Adrenal gland (tissue), 9 donors: ENCODE measurements at regions not wholly inside any gene's neighbourhood (a gene's known extent, or its start where the extent isn't known, plus 50 kb on each side); places are given as distances from the start of the nearest gene placed in this dataset.

Experiments
- DNase-seq, 7 donors: peaks; one replicate each; pipeline ENCODE4 v3.0.0-alpha.2; 2019 to 2020
- H3K27ac ChIP-seq, 5 donors: fragments of 200-600 bp; sonication (generic) in 4 of 5; 1 replicate in 3 of 5; 2 replicates in 2 of 5; pipeline versions ENCODE4 v1.5.1 to v1.8.0; 2016 to 2020; ENCODE audit warnings: mild to moderate bottlenecking in 1 of 5
- H3K27me3 ChIP-seq: fragments of 200-600 bp; 2 replicates; pipeline ENCODE4 v1.8.0; 2021
- H3K36me3 ChIP-seq, 2 donors: fragments of 200-600 bp; replicated peaks in 1 of 2; 1 replicate in 1 of 2; 2 replicates in 1 of 2; pipeline versions ENCODE4 v1.5.1 to v1.8.0; 2018 to 2022
- H3K4me1 ChIP-seq, 2 donors: fragments of 200-600 bp; replicated peaks in 1 of 2; 1 replicate in 1 of 2; 2 replicates in 1 of 2; pipeline versions ENCODE4 v1.5.1 to v1.8.0; 2018 to 2021
- H3K4me3 ChIP-seq, 4 donors: fragments of 200-600 bp; sonication (generic) in 3 of 4; one replicate each; pipeline ENCODE4 v1.5.1; 2016 to 2018
- H3K9me3 ChIP-seq, 3 donors: fragments of 200-600 bp; sonication (generic) in 1 of 3; replicated peaks in 1 of 3; 1 replicate in 2 of 3; 2 replicates in 1 of 3; pipeline versions ENCODE4 v1.5.1 to v1.8.0; 2016 to 2021
- POLR2A ChIP-seq, 2 donors: fragments of 450-650 bp; IDR thresholded peaks; one replicate each; pipeline ENCODE4 v1.6.1; 2017; ENCODE audit warnings: antibody characterized with exemption in 2 of 2, mild to moderate bottlenecking in 2 of 2, moderate library complexity in 1 of 2
- WGBS, 4 donors: extraction: QIAGEN DNeasy Blood & Tissue Kit in 2 of 4; methylation state at CpG; one replicate each; pipeline versions ENCODE4 v1.1.5 to v1.1.7; 2013 to 2017; 5-methylcytosine and 5-hydroxymethylcytosine counted together
- intact Hi-C, 2 donors: fragments of 100-400 bp; cut with DNase I; formaldehyde crosslinking; loops; one replicate each; pipeline versions ENCODE4 v1.14.1 to v1.15.0; 2022 to 2023
- TF ChIP-seq, protein P1 (sequence below), 6 experiments: fragments of 450-650 bp in 4 of 6; fragments of 200-600 bp in 2 of 6; sonication (generic) in 1 of 6; IDR thresholded peaks; 1 replicate in 5 of 6; 2 replicates in 1 of 6; pipeline versions ENCODE4 v1.5.1 to v1.8.0; 2016 to 2021; ENCODE audit warnings: antibody characterized with exemption in 6 of 6, mild to moderate bottlenecking in 2 of 6, moderate library complexity in 1 of 6
- donor health status: healthy with polysubstance abuse.
- donor health status: Bipolar disorder and iron deficiency.
- donor health status: DM: yes; HTN: yes; CAD: no.
- donor health status: DM: no; HTN: no; CAD: no.
- donor health status: DM: no; HTN: no; CAD: no.

DNA sequence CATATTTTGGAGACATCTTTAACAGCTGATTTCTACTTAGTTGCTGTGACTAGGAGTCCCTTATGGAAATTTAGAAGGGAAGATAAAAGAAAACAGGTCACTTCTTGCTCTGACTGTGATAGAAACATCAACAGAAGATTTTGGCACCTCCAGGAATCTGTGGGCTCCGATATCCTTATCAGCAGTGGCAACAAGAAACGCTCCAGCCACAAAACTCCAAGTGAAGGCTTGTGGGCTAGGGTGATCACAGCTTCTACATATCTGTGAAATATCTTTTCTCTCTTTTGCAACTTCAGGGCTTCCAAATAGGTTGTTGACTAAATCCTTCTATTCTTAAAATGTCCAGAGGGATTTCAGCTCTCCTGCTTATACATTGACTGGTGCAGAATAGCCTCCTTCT is 1625.5 kb upstream of the CDH6 start:
- Histone ChIP-seq H3K9me3 (no peaks in the 10 kb centered on the region), H3K27me3 (no peaks in the 10 kb centered on the region), H3K27ac (no peak overlapping the region), H3K4me1 (no peaks in the 10 kb centered on the region), H3K36me3 (no peaks in the 10 kb centered on the region), H3K4me3 (no peak overlapping the region)
- no peak for TF ChIP-seq POLR2A (IDR thresholded peaks at IDR 0.05)
- TF ChIP-seq, protein P1, sequence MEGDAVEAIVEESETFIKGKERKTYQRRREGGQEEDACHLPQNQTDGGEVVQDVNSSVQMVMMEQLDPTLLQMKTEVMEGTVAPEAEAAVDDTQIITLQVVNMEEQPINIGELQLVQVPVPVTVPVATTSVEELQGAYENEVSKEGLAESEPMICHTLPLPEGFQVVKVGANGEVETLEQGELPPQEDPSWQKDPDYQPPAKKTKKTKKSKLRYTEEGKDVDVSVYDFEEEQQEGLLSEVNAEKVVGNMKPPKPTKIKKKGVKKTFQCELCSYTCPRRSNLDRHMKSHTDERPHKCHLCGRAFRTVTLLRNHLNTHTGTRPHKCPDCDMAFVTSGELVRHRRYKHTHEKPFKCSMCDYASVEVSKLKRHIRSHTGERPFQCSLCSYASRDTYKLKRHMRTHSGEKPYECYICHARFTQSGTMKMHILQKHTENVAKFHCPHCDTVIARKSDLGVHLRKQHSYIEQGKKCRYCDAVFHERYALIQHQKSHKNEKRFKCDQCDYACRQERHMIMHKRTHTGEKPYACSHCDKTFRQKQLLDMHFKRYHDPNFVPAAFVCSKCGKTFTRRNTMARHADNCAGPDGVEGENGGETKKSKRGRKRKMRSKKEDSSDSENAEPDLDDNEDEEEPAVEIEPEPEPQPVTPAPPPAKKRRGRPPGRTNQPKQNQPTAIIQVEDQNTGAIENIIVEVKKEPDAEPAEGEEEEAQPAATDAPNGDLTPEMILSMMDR (IDR thresholded peaks at IDR 0.05) = no peak
- DNase-seq = no peak
- intact Hi-C loops = no loop called here
- WGBS, 4 donors = 50 to 68% (median 58%) methylated on average over 2 of the region's 2 CpGs

DNA sequence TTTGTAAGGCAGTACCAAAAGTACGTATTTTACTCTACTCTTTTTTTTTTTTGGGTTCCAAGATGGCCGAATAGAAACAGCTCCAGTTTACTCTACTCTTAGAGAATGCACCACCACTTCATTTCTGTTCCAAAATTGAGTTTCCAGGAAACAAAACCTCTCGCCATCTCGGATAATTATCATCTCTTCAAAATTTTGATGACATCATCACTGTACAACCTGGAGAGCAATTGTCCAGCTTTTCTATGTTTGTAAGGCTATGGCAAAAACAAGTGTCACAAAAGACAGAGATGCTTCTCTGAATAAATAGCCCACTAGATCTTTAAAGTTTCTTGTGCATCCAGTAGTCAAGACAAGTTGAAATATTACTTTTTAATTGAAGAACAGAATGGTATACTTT is 1631.9 kb upstream of the CDH6 start:
- no peaks in the 10 kb centered on the region for H3K27me3 ChIP-seq
- no peaks in the 10 kb centered on the region for H3K36me3 ChIP-seq
- H3K9me3 ChIP-seq = no peaks in the 10 kb centered on the region
- TF ChIP-seq, protein P1 (IDR thresholded peaks at IDR 0.05) = no peak
- no peak for TF ChIP-seq POLR2A (IDR thresholded peaks at IDR 0.05)
- H3K4me3 ChIP-seq = no peak overlapping the region
- DNase-seq = no peak
- 69 to 78% (median 72%) methylated on average over 4 of the region's 4 CpGs for WGBS, 4 donors
- no peak overlapping the region for H3K27ac ChIP-seq
- H3K4me1 ChIP-seq = no peaks in the 10 kb centered on the region
- intact Hi-C loops = no loop called here

DNA sequence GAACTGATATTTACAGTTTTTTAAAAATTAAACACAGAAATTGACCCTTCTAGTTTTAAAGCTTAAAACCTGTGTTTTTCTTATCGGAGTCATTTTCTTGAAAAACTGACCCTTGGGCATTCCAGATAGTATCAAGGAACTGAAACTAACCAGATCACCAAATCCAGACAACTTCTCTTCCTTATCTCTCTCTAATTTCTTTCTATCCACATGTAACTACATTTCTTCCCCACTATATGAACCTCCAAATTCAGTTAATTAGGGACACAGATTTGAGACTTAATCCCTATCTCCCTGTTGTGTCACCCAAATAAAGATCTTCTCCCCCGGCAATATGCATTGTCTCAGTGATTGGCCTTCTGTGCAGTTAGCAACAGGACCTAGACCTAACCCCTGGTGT is 1643.0 kb upstream of the CDH6 start:
- WGBS, 4 donors = 36 to 42% (median 39%) methylated on average over 2 of the region's 2 CpGs
- intact Hi-C loops = no loop called here
- DNase-seq = no peak
- no peak overlapping the region for H3K27ac ChIP-seq
- H3K4me3 ChIP-seq = no peak overlapping the region
- H3K36me3 ChIP-seq = no peaks in the 10 kb centered on the region
- H3K4me1 ChIP-seq = no peaks in the 10 kb centered on the region
- peaks cover 0 to 8% (median 0%) of the 10 kb centered on the region in 3 donors for H3K9me3 ChIP-seq
- TF ChIP-seq POLR2A (IDR thresholded peaks at IDR 0.05) = no peak
- TF ChIP-seq, protein P1 (IDR thresholded peaks at IDR 0.05) = no peak
- H3K27me3 ChIP-seq = no peaks in the 10 kb centered on the region

DNA sequence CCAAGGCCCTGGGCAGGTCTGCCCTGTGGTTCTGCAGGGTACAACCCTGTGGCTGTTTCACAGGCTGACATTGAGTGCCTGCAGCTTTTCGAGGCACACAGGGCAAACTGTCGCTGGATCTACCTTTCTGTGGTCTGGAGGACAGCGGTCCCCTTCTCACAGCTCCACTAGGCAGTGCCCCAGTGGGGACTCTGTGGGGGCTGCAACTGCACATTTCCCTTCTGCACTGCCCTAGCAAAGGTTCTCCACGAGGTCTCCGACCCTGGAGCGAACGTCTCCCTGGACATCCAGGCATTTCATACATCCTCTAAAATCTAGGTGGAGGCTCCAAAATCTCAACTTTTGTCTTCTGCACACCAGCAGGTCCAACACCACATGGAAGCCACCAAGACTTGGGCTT is 1645.2 kb upstream of the CDH6 start:
- Histone ChIP-seq H3K4me1 (no peaks in the 10 kb centered on the region), H3K27me3 (no peaks in the 10 kb centered on the region), H3K4me3 (no peak overlapping the region), H3K9me3 (no peaks in the 10 kb centered on the region), H3K27ac (no peak overlapping the region), H3K36me3 (no peaks in the 10 kb centered on the region)
- no peak for DNase-seq
- no peak for TF ChIP-seq POLR2A (IDR thresholded peaks at IDR 0.05)
- TF ChIP-seq, protein P1 (IDR thresholded peaks at IDR 0.05) = no peak
- intact Hi-C loops = no loop called here
- 86 to 100% (median 87%) methylated on average over 4 to 7 of the region's 7 CpGs for WGBS, 4 donors
